Vagina (tissue), 2 donors: ENCODE measurements at regions not wholly inside any gene's neighbourhood (a gene's known extent, or its start where the extent isn't known, plus 50 kb on each side); places are given as distances from the start of the nearest gene placed in this dataset.
"Not testable (repeated sequence)": the region's sequence is repeated elsewhere in the genome, so short reads cannot be mapped to it uniquely, and the experiment has no call there.

Experiments
- DNase-seq, 2 donors: peaks; one replicate each; pipeline ENCODE4 v3.0.0-alpha.2; 2017; ENCODE audit errors: extremely low spot score in 2 of 2
- H3K27ac ChIP-seq: fragments of 200-600 bp; sonication (generic); one replicate; pipeline ENCODE4 v1.5.1; 2019
- H3K27me3 ChIP-seq: fragments of 200-600 bp; sonication (generic); one replicate; pipeline ENCODE4 v1.5.1; 2019
- H3K36me3 ChIP-seq, 2 donors: fragments of 200-600 bp; sonication (generic); one replicate each; pipeline ENCODE4 v1.5.1; 2017 to 2019
- H3K4me1 ChIP-seq: fragments of 200-600 bp; sonication (generic); one replicate; pipeline ENCODE4 v1.5.1; 2019
- H3K4me3 ChIP-seq, 2 donors: fragments of 200-600 bp; sonication (generic); 1 replicate in 1 of 2; 2 replicates in 1 of 2; pipeline ENCODE4 v1.5.1; 2016 to 2019
- H3K9me3 ChIP-seq: fragments of 200-600 bp; sonication (generic); one replicate; pipeline ENCODE4 v1.5.1; 2019
- CTCF ChIP-seq, 3 experiments: fragments of 450-650 bp in 2 of 3; fragments of 200-600 bp in 1 of 3; sonication (generic) in 1 of 3; IDR thresholded peaks; one replicate each; pipeline ENCODE4 v1.5.1; 2017 to 2019; ENCODE audit warnings: antibody characterized with exemption in 3 of 3, mild to moderate bottlenecking in 2 of 3, moderate library complexity in 2 of 3
- POLR2A ChIP-seq, 2 donors: fragments of 450-650 bp; IDR thresholded peaks; one replicate each; pipeline ENCODE4 v1.6.1; 2017; ENCODE audit warnings: antibody characterized with exemption in 2 of 2, mild to moderate bottlenecking in 2 of 2, moderate library complexity in 2 of 2
- POLR2AphosphoS5 ChIP-seq, 2 donors: sonication (generic); formaldehyde crosslinking; IDR thresholded peaks; one replicate each; pipeline ENCODE4 v1.9.0; 2017; ENCODE audit warnings: antibody characterized with exemption in 2 of 2, mild to moderate bottlenecking in 2 of 2, low read depth in 1 of 2; ENCODE audit not compliant: insufficient read depth in 1 of 2
- intact Hi-C: fragments of 100-400 bp; cut with DNase I; formaldehyde crosslinking; loops from one replicate; pipeline ENCODE4 v1.15.1; 2023

DNA sequence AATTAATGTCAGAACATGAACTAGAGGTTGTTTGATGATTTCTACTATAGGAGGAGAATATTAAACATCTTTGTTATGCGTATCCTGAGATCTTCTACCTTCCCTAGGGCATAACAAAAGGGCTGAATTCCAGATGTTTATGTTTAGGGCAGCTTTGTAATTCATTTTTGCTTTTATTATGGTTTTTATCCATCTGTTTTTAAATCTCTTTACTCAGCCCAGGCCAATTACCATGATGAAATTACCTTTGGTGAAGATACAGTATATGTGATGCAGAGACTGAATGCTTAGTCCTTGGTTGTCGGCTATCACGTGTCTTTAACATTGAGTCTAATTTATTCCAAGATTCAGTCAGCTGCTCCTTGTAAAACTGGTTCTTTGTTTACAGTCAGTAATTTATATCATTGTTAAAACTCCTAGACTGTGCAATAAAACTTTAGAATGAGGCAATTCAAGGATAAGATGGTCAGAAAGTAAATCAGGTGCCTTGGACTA lies 176.9 kb downstream of the CTH start:
- H3K9me3 ChIP-seq = no peaks in the 10 kb centered on the region
- no peaks in the 10 kb centered on the region for H3K36me3 ChIP-seq
- intact Hi-C loops = no loop called here
- no peak for TF ChIP-seq POLR2A (IDR thresholded peaks at IDR 0.05)
- TF ChIP-seq POLR2AphosphoS5 (IDR thresholded peaks at IDR 0.05; ENCODE audit: insufficient read depth in 1 of 2, low read depth in 1 of 2) = no peak
- TF ChIP-seq CTCF (IDR thresholded peaks at IDR 0.05) = no peak
- no peak overlapping the region for H3K27ac ChIP-seq
- no peaks in the 10 kb centered on the region for H3K4me1 ChIP-seq
- H3K4me3 ChIP-seq = no peak overlapping the region
- no peaks in the 10 kb centered on the region for H3K27me3 ChIP-seq
- DNase-seq = no peak

- H3K4me3 ChIP-seq, H3K36me3 ChIP-seq, H3K9me3 ChIP-seq, DNase-seq, H3K27me3 ChIP-seq, H3K27ac ChIP-seq, H3K4me1 ChIP-seq, intact Hi-C loops: not testable (repeated sequence)
These were observed 182.5 kb downstream of the CTH start for GRCh38 chr1:70593551-70593950.

GRCh38 chr1:70608815-70609214 lies 197.7 kb downstream of the CTH start:
- no peaks in the 10 kb centered on the region for H3K27me3 ChIP-seq
- H3K27ac ChIP-seq = no peak overlapping the region
- H3K4me1 ChIP-seq = no peaks in the 10 kb centered on the region
- TF ChIP-seq CTCF (IDR thresholded peaks at IDR 0.05) (no peak), POLR2A (IDR thresholded peaks at IDR 0.05) (no peak)
- no peak for DNase-seq
- no peaks in the 10 kb centered on the region for H3K9me3 ChIP-seq
- H3K36me3 ChIP-seq = no peaks in the 10 kb centered on the region
- intact Hi-C loops = no loop called here
- H3K4me3 ChIP-seq = no peak overlapping the region

- H3K27ac ChIP-seq, H3K4me1 ChIP-seq, intact Hi-C loops, H3K9me3 ChIP-seq, H3K36me3 ChIP-seq, H3K27me3 ChIP-seq, H3K4me3 ChIP-seq, DNase-seq: not testable (repeated sequence)
These were observed 199.1 kb downstream of the CTH start for GRCh38 chr1:70610164-70610563.

DNA sequence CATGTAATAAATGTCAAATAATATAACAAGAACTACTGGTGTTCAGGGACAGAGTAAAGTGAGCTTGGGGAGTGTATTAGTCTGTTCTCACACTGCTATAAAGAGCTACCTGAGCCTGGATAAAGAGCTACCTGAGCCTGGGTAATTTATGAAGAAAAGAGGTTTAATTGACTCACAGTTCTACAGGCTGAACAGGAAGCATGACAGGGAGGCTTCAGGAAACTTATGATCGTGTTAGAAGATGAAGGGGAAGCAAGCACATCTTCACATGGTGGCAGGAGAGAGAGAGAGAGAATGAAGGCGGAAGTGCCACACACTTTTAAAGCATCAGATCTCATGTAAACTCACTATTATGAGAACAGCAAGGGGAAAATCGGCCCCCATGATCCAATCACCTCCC lies 205.9 kb downstream of the CTH start:
- DNase-seq = no peak
- intact Hi-C loops = no loop called here
- no peaks in the 10 kb centered on the region for H3K27me3 ChIP-seq
- no peak overlapping the region for H3K4me3 ChIP-seq
- TF ChIP-seq POLR2AphosphoS5 (IDR thresholded peaks at IDR 0.05; ENCODE audit: insufficient read depth in 1 of 2, low read depth in 1 of 2) (no peak), POLR2A (IDR thresholded peaks at IDR 0.05) (no peak), CTCF (IDR thresholded peaks at IDR 0.05) (no peak)
- no peaks in the 10 kb centered on the region for H3K4me1 ChIP-seq
- H3K9me3 ChIP-seq = no peaks in the 10 kb centered on the region
- H3K27ac ChIP-seq = no peak overlapping the region
- H3K36me3 ChIP-seq = no peaks in the 10 kb centered on the region

- intact Hi-C loops = no loop called here
These were observed 206.7 kb downstream of the CTH start for GRCh38 chr1:70617728-70618127.

More at GRCh38 chr1:70617728-70618127, 206.7 kb downstream of the CTH start:
- TF ChIP-seq CTCF (IDR thresholded peaks at IDR 0.05) (no peak), POLR2AphosphoS5 (IDR thresholded peaks at IDR 0.05; ENCODE audit: insufficient read depth in 1 of 2, low read depth in 1 of 2) (no peak), POLR2A (IDR thresholded peaks at IDR 0.05) (no peak)
- no peak for DNase-seq
- no peak overlapping the region for H3K4me3 ChIP-seq
- H3K4me1 ChIP-seq = no peaks in the 10 kb centered on the region
- no peaks in the 10 kb centered on the region for H3K9me3 ChIP-seq
- no peak overlapping the region for H3K27ac ChIP-seq
- H3K36me3 ChIP-seq = no peaks in the 10 kb centered on the region
- H3K27me3 ChIP-seq = no peaks in the 10 kb centered on the region
